Calu3 (cell line): ENCODE measurements at regions not wholly inside any gene's neighbourhood (a gene's known extent, or its start where the extent isn't known, plus 50 kb on each side); places are given as distances from the start of the nearest gene placed in this dataset.

Experiments
- BruUV-seq: library from RNA; stranded (reverse); fragments of 400-500 nt; replicated peaks from 2 replicates; lab custom pipeline; 2021; lab: Mats Ljungman, UMichigan
- CTCF ChIA-PET: fragments of 300-600 bp; sonication (Branson Sonifier 250); formaldehyde crosslinking; loops from one replicate; lab custom pipeline; 2022; ENCODE audit warnings: antibody characterized with exemption; lab: Charles Lee
- DNase-seq: peaks from one replicate; pipeline ENCODE4 v3.0.0; 2022
- H3K27ac Mint-ChIP-seq: one replicate; pipeline ENCODE4 v1.8.0; 2022; ENCODE audit warnings: mixed read lengths; ENCODE audit not compliant: unreplicated experiment
- H3K27me3 Mint-ChIP-seq: one replicate; pipeline ENCODE4 v1.8.0; 2022; ENCODE audit warnings: mixed read lengths; ENCODE audit not compliant: unreplicated experiment
- H3K36me3 Mint-ChIP-seq: one replicate; pipeline ENCODE4 v1.8.0; 2022; ENCODE audit warnings: mild to moderate bottlenecking, moderate library complexity, mixed read lengths; ENCODE audit not compliant: insufficient read depth, unreplicated experiment
- H3K4me1 Mint-ChIP-seq: one replicate; pipeline ENCODE4 v1.8.0; 2022; ENCODE audit warnings: mild to moderate bottlenecking, low read depth, mixed read lengths; ENCODE audit not compliant: unreplicated experiment
- H3K4me3 Mint-ChIP-seq: one replicate; pipeline ENCODE4 v1.8.0; 2022; ENCODE audit warnings: mild to moderate bottlenecking, low read depth, moderate library complexity, mixed read lengths; ENCODE audit not compliant: unreplicated experiment
- H3K9me3 Mint-ChIP-seq: one replicate; pipeline ENCODE4 v1.8.0; 2022; ENCODE audit warnings: low read depth, mixed read lengths; ENCODE audit not compliant: unreplicated experiment
- intact Hi-C: fragments of 100-400 bp; cut with micrococcal nuclease; formaldehyde crosslinking; loops from one replicate; pipeline ENCODE4 v1.10.0; 2022; ENCODE audit not compliant: unreplicated experiment
- TF ChIP-seq, protein P1 (sequence below): fragments of 200-600 bp; IDR thresholded peaks from one replicate; pipeline ENCODE4 v1.8.0; 2022; ENCODE audit warnings: antibody characterized with exemption; ENCODE audit not compliant: unreplicated experiment

DNA sequence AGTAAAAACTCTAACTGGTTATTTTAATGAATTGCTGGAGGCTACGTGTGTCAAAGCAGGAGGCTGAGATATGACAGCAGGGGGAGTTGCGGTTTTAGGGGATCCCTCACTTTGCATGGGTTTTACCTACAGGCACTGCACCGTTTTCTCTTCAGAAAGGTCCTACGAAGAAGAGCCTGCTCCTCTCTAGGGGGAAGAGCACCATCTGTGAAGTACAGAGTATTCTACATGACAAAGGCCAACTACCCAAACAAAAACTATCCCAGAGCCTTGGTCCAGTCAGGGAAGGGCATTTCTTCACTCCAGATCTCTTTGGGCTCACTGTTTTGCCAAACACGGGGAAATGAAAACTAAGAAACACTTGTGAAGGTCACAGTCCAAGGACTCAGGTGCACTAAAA lies 696.7 kb upstream of the SOX11 start:
- H3K27me3 Mint-ChIP-seq = no peaks in the 10 kb centered on the region
- CTCF ChIA-PET = no interaction called here
- H3K36me3 Mint-ChIP-seq = no peaks in the 10 kb centered on the region
- H3K4me3 Mint-ChIP-seq = no peak overlapping the region
- TF ChIP-seq, protein P1, sequence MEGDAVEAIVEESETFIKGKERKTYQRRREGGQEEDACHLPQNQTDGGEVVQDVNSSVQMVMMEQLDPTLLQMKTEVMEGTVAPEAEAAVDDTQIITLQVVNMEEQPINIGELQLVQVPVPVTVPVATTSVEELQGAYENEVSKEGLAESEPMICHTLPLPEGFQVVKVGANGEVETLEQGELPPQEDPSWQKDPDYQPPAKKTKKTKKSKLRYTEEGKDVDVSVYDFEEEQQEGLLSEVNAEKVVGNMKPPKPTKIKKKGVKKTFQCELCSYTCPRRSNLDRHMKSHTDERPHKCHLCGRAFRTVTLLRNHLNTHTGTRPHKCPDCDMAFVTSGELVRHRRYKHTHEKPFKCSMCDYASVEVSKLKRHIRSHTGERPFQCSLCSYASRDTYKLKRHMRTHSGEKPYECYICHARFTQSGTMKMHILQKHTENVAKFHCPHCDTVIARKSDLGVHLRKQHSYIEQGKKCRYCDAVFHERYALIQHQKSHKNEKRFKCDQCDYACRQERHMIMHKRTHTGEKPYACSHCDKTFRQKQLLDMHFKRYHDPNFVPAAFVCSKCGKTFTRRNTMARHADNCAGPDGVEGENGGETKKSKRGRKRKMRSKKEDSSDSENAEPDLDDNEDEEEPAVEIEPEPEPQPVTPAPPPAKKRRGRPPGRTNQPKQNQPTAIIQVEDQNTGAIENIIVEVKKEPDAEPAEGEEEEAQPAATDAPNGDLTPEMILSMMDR = no peak
- no peak overlapping the region for H3K27ac Mint-ChIP-seq
- BruUV-seq = no TSS peak
- intact Hi-C loops = no loop called here
- no peak for DNase-seq
- H3K4me1 Mint-ChIP-seq = no peaks in the 10 kb centered on the region
- H3K9me3 Mint-ChIP-seq = peaks cover 10% of the 10 kb centered on the region

GRCh38 chr2:5007596-5007995 lies 684.6 kb upstream of the SOX11 start:
- Mint-ChIP-seq H3K27ac (no peak overlapping the region), H3K36me3 (no peaks in the 10 kb centered on the region), H3K9me3 (peaks cover 28% of the 10 kb centered on the region), H3K27me3 (no peaks in the 10 kb centered on the region), H3K4me3 (no peak overlapping the region), H3K4me1 (no peaks in the 10 kb centered on the region)
- TF ChIP-seq, protein P1 = no peak
- no peak for DNase-seq
- intact Hi-C loops = no loop called here
- no TSS peak for BruUV-seq
- CTCF ChIA-PET = no interaction called here

DNA sequence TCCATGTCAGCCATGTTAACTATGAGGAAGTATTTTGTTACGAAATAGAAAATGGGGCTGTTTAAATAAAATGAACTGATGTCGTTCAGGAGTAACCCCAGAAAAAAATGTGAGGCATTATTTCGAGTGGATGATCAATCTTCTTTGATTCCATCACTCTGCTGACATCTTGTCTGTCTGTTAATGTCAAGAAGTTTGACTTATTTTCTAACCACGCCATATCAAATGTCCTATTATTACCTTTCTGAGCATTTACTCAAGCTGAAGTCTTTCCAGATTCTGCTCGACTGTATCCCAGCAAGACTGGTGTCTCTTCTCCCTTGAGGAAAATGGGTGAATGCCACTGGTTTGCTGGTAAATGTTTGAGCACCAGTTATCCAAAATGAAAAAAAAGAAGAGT lies 672.9 kb upstream of the SOX11 start:
- CTCF ChIA-PET = no interaction called here
- DNase-seq = no peak
- Mint-ChIP-seq H3K27me3 (no peaks in the 10 kb centered on the region), H3K36me3 (no peaks in the 10 kb centered on the region), H3K9me3 (peaks cover 21% of the 10 kb centered on the region), H3K4me3 (no peak overlapping the region), H3K4me1 (no peaks in the 10 kb centered on the region), H3K27ac (no peak overlapping the region)
- BruUV-seq = no TSS peak
- TF ChIP-seq, protein P1 = no peak
- intact Hi-C loops = no loop called here

DNA sequence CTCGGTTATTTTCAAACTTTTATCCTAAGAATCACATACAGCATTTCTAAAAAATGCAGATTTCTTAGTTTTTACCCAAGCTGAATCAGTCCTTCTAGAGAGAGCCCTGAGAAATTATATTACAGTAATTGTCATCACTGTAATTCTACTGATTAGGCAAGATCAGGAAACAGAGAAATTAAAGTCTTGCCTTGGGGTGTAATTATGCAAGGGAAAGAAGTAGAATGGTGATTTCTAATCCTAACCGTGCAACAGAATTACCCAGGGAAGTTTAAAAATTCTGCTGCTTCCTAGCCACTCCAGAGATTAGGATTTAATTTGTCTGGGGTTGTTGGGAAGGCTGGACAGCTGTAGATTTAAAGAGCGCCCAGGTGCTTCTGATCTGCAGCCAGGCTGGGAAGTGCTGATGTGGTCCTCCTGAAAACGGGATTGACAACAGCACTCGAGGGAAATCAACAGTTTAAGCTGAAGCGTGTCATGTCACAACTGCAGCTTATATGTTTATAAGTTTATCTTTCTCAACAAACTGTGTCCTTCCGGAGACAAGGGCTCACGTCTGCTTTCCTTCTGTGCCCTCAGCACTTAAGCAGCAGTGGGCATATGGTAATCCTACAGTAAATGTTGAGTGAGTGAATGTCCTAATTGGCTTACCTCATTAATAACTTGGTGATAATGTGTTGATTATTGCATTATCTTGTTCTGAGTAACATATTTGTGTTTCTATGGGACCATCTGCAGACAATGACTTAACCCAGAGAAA lies 671.9 kb upstream of the SOX11 start:
- no TSS peak for BruUV-seq
- intact Hi-C loops = no loop called here
- DNase-seq = no peak
- peaks cover 21% of the 10 kb centered on the region for H3K9me3 Mint-ChIP-seq
- H3K27ac Mint-ChIP-seq = no peak overlapping the region
- CTCF ChIA-PET = no interaction called here
- TF ChIP-seq, protein P1 = no peak
- no peak overlapping the region for H3K4me3 Mint-ChIP-seq
- no peaks in the 10 kb centered on the region for H3K36me3 Mint-ChIP-seq
- no peaks in the 10 kb centered on the region for H3K27me3 Mint-ChIP-seq
- no peaks in the 10 kb centered on the region for H3K4me1 Mint-ChIP-seq
